HG03196 (cell line): ENCODE measurements at regions not wholly inside any gene's neighbourhood (a gene's known extent, or its start where the extent isn't known, plus 50 kb on each side); places are given as distances from the start of the nearest gene placed in this dataset.

Experiments
- ATAC-seq: cut with Tn5 transposase; IDR thresholded peaks from one replicate; pipeline ENCODE4 v1.9.1; 2021; ENCODE audit not compliant: unreplicated experiment

GRCh38 chr13:110773480-110773879 is 60.0 kb downstream of the ING1 start:
- no peak for ATAC-seq

GRCh38 chr13:110774051-110774450 is 60.6 kb downstream of the ING1 start:
- no peak for ATAC-seq

- no peak for ATAC-seq
Observed at GRCh38 chr13:110774490-110774889, 61.0 kb downstream of the ING1 start.

- no peak for ATAC-seq
Observed at GRCh38 chr13:110775576-110775975, 62.1 kb downstream of the ING1 start.

GRCh38 chr13:110777251-110777820 is 63.8 kb downstream of the ING1 start:
- no peak for ATAC-seq

- ATAC-seq, result no peak
Observed at GRCh38 chr13:110779022-110779421, 65.5 kb downstream of the ING1 start.

GRCh38 chr13:110780422-110780821 is 66.9 kb downstream of the ING1 start:
- ATAC-seq, result no peak

GRCh38 chr13:110782185-110782584 is 68.7 kb downstream of the ING1 start:
- no peak for ATAC-seq

- no peak for ATAC-seq
Observed at GRCh38 chr13:110784704-110785103, 71.2 kb downstream of the ING1 start.

GRCh38 chr13:110788778-110789177 is 75.3 kb downstream of the ING1 start:
- no peak for ATAC-seq

- ATAC-seq, result no peak
Observed at GRCh38 chr13:110789871-110790270, 76.4 kb downstream of the ING1 start.

- ATAC-seq, result no peak
Observed at GRCh38 chr13:110790371-110790770, 76.9 kb downstream of the ING1 start.

GRCh38 chr13:110794209-110794608 is 80.7 kb downstream of the ING1 start:
- ATAC-seq, result no peak

- ATAC-seq, result no peak
Observed at GRCh38 chr13:110797230-110797877, 83.9 kb downstream of the ING1 start.

GRCh38 chr13:110798081-110798994 is 84.8 kb downstream of the ING1 start:
- no peak for ATAC-seq

- ATAC-seq, result no peak
Observed at GRCh38 chr13:110799246-110800236, 86.0 kb downstream of the ING1 start.

- ATAC-seq, result no peak
Observed at GRCh38 chr13:110801044-110801443, 87.5 kb downstream of the ING1 start.

GRCh38 chr13:110802260-110802659 is 88.8 kb downstream of the ING1 start:
- ATAC-seq, result no peak

- no peak for ATAC-seq
Observed at GRCh38 chr13:110806636-110807035, 93.1 kb downstream of the ING1 start.

- no peak for ATAC-seq
Observed at GRCh38 chr13:110807546-110807945, 94.0 kb downstream of the ING1 start.

- ATAC-seq, result no peak
Observed at GRCh38 chr13:110808138-110808537, 94.6 kb downstream of the ING1 start.
